Activated CD4-positive, alpha-beta T cell treated with anti-CD3 and anti-CD28 coated beads, Interleukin-10, Interleukin-2, amounts not matched to agents 100 ng/mL and 50 ng/mL, durations not matched to agents 16 hours and 8 hours (primary cell): ENCODE measurements at regions not wholly inside any gene's neighbourhood (a gene's known extent, or its start where the extent isn't known, plus 50 kb on each side); places are given as distances from the start of the nearest gene placed in this dataset.

Experiments
- DNase-seq: peaks from one replicate; pipeline ENCODE4 v3.0.0-alpha.2; 2020

DNA sequence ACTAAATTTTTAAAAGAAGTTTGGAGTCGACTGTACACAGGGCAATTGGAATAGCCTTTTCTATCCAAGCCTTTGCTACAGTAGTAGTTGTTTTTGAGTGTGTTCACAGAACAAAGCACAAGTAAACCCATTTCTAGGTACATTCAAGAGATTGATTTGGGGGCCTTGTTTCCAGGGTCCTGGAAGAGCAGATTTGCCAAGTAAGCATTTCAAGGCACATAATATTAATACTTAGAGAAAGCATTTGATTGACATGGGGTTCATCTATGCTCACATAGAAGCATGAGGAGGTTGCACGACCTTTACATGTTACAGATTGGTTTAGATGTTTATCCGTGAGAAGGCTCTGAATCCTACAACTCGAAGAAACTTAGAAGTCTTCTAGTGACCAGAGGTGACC is 324.1 kb downstream of the MYCN start:
- no peak for DNase-seq

DNA sequence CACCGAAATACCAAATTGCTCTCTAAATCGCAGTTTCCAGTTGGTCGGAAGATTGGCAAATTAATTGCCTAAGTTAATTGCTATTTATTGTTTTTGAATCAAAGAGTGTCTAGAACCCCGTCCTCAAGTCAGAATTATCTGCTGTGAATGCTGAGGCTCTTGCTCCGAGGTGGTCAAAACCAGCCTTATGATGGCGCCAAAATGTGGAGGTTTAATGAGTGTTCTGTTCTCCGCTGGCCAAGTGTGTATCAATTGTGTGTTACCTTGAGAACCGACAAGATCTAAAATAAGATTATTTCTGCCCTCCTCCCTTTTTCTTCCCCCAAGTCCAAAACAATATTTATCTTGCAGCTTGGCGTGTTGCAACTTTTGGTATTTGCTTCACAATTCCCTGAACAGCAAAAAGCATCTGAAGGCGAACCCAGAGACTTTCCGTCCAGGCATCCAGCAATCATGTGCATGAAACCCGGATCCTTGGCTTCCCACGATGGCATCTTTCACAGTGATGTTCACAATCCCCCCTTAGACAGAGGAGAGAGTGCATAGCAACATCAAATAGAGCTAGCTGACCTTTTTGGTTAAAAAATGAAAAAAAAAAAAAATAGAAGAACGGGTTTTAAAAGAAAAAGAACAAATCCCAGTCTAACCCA is 323.0 kb downstream of the MYCN start:
- no peak for DNase-seq

DNA sequence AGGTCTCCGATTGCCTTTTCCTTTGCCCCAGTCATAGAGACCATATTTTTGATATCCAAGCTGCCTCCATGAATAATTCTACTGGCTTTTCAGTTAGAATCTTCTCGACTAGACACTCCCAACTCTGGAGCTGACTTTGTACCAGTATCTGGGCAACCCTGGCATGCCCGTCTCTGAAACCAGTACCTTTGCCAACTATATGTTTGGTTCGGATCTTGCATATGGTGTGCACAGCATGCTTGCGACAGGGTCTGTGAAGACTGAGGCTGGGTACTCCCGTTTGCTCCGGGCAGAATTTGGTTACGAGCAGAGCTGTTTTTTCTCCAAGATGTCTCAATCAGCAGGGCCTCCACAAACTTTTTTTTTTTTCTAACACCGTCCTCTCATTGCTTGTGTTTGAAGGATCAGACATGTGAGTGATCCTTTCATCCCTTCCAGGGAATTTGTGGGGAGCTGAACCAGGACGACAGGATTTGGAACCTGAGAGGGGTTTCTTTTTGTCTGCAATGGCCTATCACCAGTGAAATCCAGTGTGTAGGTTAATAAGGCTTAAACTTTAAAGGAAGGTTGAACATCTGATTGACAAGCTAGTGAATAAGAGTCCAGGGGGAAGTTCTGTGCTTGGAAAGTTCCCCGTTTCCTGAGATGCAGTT is 322.3 kb downstream of the MYCN start:
- DNase-seq: no peak

DNA sequence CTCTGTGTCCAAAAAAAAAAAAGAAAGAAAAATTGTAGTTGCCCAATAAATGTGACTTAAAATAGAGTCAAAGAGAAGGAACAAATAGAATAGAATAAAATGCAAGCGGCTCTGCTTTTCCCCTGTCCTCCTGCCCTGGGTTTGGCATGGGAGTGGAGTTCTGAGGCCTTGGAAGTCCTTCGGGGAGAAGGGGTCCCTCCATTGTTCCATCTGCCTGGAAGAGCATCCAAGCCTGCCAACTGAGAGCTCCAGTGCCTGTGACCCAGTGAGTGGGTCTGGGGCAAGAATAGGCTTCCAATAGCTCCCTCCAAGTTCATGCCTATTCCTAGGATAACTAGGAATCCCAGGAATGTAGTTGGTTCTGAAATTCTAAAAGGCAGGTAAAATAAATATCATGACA is 321.4 kb downstream of the MYCN start:
- no peak for DNase-seq

DNA sequence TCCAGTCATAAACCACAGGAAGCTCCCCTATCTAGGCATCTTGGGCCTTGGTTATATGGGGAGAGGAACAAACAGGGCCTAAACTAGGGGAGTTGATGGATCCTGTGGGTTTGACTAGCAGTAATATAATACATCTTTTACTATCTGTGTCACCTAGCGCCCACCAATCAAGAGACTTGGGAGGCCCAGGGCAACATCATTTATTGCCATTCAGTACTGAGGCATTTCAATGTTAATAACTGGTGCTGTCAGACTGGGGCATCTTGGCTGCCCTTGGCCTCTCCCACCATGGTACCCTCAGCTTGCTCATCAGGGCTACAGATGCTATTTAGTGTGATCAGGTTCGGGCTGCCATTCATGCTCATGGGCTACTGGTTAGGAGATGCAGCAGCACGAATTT is 320.7 kb downstream of the MYCN start:
- DNase-seq: no peak

DNA sequence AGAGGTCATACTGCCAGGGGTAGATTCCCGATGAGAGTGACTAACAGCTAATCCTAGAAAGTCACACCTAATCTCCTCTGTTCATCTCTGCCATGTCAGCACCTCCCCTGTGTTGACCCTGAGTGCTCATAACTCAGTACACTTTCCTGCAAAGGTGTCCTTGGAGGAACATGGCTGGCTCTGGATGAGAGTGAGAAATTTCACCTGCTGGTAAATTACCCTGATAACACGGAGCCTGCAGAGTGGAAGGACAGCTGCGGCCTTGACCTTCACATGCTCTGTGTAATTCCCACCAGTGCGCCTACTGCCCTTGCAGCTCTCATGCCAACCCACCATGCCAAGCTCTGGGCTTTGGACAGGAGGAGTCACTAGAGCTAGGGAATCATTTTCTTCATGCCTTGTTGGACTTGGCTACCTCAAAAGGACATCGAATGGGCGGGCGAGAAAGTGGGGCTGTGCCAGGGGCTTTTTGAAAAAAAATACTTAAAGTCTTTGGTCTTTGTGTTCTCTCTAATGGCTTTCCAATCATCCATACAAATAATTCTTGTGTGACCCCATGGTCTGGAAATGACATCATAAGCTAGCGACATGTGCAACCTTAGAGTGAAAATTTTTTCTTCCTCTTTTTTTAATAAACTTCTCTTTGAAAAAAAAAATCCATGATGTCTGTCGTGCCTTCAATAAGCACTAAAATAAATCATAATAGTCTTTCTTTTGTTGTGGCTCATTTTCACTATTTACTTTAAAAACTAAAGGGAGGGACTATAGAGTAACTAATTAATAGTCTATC is 319.9 kb downstream of the MYCN start:
- DNase-seq: no peak

DNA sequence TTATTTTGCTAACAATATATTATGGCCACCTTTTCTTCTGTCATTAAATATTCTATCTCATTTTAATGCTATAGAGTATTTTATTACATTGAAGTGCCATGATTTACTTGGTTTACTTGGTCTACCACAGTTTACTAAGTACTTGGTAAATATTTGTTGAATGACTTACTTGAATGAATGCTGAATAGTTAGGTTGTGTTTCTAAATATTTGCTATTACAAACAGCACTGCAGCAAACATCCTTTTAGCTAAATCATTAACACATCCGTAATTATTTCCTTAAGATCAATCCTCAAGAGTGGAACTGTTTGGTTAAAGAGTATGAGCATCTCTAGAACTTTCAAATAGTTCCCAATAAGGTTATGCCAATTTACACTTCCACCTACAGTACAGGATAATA is 318.7 kb downstream of the MYCN start:
- DNase-seq: no peak

DNA sequence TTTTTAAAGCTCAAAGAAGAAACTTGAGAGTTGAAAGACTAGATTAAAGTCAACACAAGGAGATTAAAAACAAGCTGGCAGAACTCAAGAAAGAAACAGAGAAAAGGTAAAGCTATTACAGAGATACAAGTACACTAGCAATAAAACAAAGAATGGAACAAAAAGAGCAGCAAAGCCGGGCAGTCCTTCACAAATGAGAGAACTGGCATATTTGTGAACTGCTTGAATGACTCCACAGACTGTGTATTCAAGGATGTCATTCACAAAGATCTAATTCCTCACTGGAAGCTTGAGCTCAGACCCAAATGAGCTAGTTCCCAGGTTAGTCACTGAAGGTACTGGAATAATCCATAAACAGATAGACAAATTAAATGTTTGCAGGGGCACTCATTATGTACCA is 318.0 kb downstream of the MYCN start:
- no peak for DNase-seq

DNA sequence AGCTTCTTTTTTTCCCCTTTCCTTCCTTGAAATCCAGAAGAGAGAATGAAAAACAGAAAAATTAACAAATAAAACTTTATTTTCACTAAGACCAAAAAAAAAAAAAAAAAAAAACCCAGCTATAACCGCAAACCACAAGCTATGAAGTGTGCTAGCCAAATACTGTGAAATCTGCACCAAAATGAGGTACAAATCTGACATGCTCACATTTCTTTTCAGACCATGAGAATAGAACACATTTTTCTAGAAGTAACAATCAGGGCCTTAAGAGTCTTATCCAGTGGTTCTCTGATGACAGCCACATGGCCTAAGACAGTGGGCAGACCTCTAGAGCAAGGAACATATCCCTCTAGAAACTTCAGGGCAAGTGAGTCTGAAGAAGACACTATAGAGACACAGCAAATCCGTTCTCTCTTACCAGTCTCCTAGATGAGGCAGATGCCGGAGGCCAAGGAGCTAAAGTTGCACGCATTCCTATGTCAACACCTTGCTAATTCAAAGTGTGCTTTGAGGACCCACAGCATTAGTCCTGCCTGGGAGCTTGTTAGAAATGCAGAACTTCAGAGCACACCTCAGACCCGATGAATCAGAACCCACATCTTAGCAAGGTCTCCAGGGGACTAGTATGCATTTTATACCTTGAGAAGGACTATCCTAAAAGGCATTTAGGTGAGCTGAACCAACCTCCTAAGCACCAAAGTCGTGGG is 317.1 kb downstream of the MYCN start:
- peak; percentile 6 for DNase-seq

DNA sequence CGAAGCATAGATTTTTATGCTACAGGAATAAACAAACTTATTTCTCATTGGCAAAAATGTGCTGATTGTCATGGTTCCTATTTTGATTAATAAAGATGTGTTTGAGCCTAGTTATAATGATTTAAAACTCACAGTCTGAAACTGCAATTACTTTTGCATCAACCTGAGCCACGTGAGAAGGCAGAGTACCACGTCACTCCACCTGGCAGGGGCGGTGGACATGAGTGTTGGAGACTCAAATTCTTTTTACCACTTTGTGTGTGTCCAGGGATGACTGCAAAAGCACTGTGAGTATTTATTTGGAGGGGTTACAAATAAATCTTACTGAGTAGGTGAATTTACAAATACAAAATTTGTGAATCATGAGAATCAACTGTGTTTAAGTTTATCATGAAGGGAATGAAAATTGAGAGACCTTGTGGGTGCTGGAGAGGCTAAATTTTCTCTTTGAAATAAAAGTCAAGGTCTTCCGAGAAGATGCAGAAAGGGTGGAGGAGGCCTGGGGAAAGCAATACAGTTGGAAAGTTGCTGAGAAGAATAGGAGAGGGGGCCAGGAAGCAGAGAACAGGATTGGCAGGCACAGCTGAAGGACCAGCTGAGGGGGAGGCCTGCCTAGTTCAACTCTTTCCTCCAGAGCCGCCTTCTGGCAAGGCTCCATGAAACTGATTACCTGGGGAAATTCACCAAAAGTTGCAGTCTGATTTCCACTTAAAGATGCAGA is 316.4 kb downstream of the MYCN start:
- no peak for DNase-seq

DNA sequence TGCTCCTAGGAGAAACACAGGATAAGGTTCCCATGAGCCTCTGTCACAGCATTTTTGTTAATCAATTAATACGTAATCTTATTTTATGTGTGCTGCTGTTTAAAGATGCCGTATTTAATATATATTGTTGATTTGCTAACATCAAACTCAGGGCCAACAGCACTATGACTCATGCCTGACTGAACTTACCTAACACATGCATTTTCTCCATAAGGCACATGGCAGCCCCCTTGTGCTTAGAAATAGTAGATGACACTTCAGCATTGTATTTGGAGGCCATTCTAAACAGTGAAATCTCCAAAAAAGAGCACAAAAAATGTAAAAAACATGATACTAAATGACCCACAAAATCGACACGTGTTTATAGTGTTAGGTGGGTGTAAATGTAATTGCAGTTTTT is 314.8 kb downstream of the MYCN start:
- DNase-seq: no peak

DNA sequence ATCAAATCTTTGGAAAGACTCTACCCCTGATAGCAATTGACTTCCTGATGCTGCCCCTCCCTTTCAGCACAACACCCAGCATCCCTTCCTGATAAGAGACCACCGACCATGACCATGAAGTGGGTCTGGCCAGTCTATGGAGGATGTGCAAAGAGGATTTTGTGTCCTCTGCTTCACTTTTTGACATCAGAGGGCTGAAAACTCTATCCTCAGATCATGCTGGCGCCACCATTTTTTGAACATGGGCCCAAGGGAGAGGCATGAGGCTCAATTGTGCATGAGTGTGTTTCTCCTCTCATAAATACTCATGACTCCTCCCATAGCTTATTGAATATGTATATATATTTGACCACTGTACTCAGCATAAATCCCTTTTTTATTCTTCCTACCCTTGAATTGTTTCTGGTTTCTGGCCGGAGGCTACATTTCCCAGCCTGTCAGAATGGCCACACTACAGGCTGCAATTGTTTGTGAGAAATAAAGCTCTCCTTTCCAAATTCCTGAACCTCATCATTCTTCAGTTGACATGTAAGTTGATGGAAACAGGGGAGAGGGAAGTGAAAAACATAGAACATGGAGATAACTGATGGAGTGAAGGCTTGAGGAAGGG is 314.1 kb downstream of the MYCN start:
- no peak for DNase-seq

DNA sequence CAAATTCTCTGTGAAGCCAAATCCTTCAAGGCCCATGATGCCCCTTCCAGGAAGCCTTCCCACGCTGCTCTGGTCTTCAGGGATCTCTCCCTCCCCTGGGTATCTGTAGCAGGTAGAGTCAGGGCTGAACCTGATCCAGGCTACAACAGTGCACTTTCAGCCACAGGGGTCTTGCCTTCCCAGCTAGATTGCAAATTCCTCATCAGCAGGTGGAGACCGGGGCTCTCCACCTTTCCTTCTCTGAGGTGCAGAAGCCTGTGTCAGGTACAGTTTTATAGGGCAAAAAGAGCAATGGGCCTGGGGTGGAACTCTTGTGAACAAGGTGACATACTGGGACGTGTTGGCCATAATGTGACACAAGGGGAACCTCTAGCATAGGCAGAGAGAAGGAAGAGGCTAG is 312.9 kb downstream of the MYCN start:
- no peak for DNase-seq

DNA sequence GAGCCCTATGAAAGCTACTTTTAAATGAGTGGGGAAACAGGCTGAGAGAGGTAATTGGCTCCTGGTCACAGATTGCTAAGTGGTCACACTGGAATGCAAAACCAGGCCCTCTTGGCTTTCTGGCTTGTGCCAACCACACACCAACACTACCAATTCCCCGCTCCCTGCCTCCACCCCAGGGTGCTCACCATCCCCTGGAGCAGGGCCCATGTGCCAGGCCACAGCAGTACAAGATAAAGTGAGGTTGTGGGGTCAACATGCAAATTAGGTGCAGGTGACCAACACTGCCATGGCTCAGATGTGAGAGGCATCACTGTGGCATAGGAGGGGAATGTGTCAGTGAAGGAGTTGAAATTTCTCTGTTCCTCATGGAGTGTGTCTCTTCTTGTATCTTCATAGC is 312.5 kb downstream of the MYCN start:
- no peak for DNase-seq

DNA sequence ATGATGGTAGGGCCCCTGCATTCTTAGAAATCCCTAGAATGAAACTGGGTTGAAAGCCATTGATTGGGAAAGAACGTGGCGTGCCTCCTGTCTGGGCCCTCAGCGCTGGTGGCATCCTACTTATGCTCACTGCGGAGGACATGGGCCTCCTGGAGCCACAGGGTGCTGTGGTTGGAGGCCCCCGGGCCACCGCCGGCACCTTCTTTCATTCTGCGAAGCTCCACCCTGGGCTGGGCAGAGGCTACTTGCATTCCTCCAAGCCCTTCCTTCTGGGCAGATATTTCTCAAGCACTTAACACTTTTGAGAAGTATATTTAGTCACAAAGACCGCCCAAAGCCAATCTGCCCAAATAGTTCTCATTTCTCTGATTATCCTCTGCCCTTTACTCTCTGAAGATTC is 311.9 kb downstream of the MYCN start:
- no peak for DNase-seq

DNA sequence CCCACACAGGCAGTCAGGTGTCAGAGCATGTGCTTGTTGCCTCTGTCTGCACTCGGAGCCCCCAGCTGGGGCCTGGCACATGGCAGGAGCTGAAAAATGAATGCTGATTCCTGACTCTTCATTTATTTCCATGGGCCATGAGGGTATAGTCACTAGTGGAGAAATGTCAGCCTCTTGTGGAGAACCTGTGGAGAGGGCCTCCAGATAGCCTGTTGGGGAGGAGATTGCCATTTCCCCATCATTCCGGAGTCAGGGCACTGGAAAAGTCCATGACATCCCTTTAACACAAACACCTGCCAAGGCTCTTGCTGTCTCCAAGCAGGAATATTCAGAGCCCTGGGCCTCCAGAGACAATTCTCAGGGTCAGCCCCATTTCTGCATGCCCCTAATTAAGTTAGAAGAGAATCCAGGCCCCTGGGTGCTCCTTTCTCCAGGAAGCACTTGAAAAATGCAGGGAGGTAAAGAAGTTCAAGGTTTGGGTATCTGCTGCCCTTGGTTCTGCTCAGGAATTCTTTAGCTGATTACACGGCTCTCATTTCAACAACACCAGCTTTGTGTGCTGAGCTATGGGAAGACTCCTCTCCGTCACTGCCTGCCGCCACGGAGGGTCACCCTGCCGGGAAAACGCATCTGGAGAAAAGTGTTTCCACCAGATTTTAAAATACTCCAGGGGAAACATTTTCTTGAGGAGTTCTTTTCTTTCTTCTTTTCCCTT is 311.3 kb downstream of the MYCN start:
- no peak for DNase-seq

DNA sequence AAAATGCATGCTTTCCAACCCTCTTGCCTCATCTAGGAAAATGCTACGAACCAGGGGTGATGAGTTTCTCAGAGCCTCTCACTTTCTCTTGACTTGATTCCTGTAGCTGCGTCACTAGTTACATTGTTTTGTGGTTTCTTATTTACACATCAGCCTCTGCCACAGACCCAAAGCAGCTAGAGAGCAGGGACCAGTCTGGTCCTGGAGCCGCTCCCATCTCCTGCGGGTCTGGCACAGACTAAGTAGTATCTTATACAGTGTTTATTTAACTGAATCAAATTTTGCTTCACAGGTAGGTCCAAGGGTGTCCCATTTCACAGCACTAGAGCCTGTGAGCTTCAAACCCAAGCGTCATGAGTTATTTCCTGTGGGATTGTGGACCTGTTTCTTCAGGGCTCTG is 310.5 kb downstream of the MYCN start:
- no peak for DNase-seq

DNA sequence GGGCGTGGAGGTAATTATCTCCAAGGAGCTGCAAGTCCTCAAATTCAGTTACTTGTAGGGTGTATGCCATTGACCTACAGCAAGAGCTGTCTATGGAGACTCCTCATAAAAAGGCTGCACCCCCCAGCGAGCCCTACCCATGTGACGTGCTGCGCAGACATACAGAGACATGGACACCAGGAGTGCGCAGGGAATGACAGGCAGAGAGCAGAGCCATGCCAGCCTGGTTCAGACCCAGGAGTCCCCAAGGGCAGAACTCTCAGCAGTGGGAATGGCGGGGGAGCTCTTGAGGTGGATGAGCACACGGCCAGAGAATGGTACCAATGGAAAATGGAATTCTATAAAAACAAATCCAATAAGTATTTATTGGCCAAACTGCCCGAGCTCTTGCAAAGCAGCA is 310.1 kb downstream of the MYCN start:
- no peak for DNase-seq

DNA sequence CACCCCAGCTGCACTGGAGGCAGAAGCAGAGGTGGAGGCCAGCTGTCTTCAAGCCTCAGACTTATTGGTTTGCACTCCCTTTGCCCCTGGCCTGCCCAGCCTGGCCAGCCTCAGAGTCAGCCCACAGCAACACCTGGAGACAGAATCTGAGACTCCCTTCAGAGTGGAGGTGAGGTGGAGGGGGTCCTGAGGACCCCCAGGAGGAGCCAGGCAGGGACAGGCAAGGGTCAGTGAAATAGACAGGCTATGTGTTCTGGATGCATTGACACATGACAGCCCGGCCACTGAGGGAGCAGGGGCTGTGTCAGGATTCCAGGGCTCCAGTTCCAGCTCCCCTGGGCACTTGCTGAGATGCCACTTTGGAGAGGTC is 309.7 kb downstream of the MYCN start:
- no peak for DNase-seq

DNA sequence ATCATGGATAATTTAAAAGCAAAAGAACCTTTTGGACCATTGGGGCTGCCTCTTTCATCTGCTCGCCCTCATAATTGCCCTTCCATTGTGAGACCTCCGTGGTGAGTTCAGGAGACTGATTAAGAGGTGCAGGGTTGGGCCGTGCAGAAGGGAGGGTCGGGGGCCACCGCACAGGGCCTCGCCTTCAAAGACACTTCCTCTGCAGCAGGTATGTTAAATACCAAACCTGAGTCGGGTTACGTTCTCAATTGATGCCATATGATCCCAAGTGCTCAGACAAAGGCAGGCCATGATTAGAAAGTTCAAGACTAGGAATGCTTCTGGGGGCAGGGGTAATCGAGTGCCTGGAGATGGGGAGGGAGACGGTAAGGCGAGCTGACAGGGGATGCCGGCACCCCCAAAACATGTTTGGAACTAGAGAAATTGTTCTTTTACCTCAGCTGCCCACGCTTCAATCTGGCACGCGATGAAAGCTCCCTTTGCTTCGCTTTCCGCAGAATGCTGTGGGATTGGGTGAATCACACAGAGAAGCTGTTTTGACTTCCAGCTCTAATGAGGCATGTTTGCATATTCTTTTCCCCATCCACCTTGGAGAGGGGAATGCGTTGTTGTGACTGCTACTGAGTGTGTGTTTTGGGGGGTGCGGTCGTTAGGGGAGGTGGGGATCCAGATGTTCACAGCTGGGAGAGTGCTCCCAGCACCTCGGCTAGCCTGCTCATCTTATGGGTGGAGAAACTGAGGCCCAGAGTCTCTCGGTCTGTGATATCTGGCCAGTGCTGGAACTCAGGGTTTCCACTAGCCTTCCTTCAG is 309.1 kb downstream of the MYCN start:
- DNase-seq: no peak

DNA sequence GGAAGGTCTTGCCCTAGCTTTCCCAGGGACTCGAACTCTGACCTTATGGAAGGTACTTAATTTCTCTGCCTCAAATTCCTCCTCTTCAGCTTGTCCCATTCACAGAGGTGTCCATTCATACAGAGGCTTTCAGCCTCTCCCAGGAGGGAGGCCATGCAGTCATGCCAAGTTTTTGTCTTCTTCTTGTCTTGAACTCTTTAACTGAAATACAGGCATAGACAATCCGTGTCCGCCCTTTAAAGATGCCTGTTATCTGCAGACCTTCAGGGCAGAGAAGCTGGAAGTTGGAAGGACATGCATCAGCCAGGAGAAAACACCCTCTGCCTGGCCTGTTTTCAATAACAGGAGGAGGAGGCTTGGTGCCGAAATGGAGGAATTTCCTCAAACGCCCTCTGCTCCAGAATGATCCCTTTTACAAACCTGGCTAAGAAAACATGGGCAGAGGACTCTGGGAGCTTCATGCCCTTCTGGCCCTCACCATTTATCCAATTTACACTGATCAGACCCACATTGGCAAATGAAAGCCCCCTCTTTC is 308.3 kb downstream of the MYCN start:
- DNase-seq: no peak
